NCI-H510A treated with DMSO at 0.1 percent for 48 hours (cell line): ENCODE measurements at regions not wholly inside any gene's neighbourhood (a gene's known extent, or its start where the extent isn't known, plus 50 kb on each side); places are given as distances from the start of the nearest gene placed in this dataset.
A peak's percentile ranks its signal among the peaks of the same experiment; 100 is the strongest.
"Not testable (repeated sequence)": the region's sequence is repeated elsewhere in the genome, so short reads cannot be mapped to it uniquely, and the experiment has no call there.

Experiments used
- DNase-seq: peaks from one replicate; lab custom pipeline; 2025; lab: John Stamatoyannopoulos, UW

DNA sequence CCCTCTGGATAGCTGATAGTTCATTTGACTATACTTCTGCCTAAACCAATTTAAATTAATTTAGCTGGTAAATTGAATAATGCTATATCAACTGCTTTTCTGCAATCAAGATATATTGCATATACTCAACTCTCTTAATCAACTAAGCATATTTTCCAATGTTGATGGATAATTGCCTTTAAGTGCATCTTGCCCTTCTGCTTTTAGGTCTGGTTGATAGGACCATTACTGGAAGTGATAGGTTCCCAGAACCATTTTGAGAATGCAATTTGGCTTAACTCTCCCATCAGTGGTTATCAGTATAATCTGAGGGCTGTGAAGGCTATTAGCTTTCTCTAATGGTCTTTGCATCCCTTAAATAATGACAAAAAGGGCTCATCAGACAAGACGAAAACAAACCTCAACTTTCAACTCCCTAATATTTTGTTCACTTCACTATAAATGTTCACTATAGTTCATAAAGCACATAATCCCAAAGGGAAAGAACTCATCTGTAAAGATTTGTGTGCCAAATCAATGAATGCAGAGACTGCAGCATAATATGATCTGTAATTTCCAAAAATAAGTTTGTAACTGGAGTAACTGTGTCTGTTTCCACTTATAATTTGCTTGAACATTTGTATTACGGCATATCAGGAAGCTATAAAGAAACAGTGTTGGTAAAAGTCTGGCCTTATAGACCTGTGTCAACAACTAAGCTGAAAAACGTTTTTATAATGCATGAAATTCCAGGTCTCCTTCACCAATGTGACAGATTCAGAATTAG is 273.6 kb downstream of the FBXO8 start:
- DNase-seq: no peak

GRCh38 chr4:174005422-174005821 is 278.0 kb downstream of the FBXO8 start:
- no peak for DNase-seq

DNA sequence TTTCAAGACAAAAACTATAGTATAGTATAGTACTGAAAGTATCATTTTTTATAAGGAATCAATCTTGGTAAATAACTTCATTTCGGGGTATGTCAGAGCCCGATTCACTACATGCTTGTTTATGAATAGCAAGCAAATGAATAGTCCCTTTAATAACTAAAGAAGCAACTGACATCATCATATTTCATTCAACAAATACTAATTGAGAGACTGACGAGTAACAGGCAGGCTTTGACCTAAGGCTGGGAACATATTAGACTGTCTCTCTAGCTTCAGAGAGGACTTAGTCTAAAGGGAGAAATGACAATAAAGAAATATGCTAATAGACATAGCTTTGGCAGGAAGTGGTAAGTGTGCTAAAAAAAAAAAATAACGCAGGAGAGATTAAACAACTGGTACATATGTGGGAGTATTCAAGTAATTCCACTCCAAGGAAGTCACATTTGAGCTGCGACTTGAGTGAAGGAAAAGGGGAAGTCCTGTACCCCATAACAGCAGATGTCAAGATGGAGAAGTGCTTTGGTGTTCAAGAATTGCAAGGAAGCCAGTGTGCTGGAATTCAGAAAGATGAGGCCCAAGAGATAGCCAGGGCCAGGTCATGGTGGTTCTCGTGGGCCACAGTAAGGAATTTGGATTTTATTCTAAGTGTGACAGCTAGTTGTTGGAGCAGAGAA is 284.9 kb downstream of the FBXO8 start:
- DNase-seq: no peak

DNA sequence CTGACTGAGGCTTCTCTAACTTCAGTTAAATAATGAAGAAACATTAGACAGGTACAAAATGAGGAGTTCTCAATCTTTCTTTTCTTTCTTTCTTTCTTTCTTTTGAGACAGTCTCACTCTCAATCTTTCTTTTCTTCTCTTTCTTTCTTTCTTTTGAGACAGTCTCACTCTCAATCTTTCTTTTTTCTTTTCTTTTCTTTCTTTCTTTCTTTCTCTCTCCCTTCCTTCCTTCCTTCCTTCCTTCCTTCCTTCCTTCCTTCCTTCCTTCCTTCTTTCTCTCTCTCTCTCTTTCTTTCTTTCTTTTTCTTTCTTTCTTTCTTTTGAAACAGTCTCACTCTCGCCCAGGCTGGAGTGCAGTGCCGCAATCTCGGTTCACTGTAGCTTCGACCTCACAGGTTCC is 287.7 kb downstream of the FBXO8 start:
- DNase-seq: not testable (repeated sequence)

GRCh38 chr4:173991814-173992213 is 291.7 kb downstream of the FBXO8 start:
- no peak for DNase-seq

GRCh38 chr4:173991316-173991715 is 292.2 kb downstream of the FBXO8 start:
- DNase-seq: no peak

DNA sequence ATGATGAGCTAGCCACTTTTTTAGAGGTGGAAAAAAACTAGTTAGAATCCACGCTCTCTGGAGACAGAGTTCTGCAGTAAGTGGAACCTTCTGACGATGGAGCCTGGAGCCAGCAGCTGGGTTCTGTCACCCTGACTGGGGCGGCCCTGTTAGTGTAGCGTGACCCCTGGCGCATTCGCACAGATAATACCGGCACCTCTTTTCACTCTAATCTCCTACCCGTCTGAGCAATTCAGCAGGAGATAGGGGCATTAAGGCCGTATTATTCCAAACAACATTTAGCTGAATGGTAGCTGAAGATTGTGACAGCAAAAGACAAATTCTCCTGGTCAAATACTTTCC is 292.6 kb downstream of the FBXO8 start:
- no peak for DNase-seq

GRCh38 chr4:173990126-173990868 is 293.2 kb downstream of the FBXO8 start:
- DNase-seq: peak; percentile 10

- not testable (repeated sequence) for DNase-seq
Observed at GRCh38 chr4:173963523-173963922, 319.9 kb downstream of the FBXO8 start.

- no peak for DNase-seq
Observed at GRCh38 chr4:173960398-173960797, 323.1 kb downstream of the FBXO8 start.

DNA sequence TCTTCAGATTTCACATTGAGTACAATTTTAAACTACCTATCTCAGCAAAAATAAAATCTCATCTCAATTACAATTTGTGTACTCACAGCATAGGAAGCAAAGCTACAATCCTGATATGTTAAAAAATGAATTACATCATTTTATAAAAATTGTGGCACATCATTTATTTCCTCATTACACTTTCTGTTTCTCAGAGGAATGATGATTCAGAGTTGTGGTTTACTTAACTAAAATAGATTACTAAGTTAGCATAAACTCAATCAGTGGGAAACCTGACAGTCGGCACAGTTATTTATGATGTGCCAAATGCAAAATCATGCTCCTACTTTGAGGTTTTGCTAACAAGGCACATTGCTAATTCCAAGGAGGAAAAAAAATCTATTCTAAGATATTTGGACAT is 325.0 kb downstream of the FBXO8 start:
- DNase-seq: no peak

GRCh38 chr4:173943547-173943946 is 339.9 kb downstream of the FBXO8 start:
- DNase-seq: no peak

DNA sequence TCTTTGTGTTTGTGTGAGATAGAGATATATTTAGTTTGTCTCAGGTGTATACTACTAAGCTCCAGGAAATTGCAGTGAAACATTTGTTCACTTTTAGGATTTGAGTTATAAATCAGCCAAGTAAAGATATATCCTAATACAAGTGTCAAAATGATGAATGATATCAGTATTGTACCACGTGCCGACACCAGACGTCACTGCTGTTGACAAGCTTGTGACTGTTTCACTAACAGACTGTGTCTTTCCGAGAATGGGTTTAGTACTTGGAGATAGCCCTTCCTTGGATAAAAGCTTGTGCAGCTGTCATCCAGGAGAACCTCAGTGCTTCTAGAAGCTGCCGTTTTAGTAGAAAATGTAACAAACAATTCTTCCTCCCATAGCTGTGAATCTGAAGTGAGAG is 343.3 kb downstream of the FBXO8 start:
- no peak for DNase-seq

DNA sequence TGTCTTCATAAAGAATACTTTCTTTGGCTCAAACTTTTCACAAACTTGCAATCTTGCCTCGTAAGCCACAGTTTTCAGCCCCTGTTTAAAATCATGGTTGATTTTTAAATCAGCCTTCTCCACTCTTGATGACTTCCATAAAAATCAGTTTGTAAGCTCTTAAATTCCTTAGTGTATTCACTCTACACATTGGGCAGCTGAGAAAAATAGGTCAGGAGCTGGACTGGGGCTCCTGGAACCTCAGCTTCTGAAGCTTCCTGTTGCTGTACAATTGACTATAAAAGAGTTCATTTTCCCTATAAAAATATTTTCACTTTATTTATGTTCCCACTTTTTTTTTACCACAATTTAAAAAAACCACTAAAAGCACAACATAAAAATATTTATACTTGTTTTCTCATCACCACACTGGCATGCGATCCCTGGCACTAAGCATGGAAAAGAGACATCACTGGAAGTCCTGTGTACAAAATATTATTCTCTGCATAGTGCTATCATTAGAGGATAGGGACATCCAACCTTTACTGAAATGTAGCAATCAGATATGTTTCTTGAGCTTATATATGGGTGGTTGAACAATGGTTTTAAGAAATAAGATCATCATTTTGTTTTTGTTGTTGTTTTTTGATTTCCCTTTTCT is 345.7 kb downstream of the FBXO8 start:
- no peak for DNase-seq

DNA sequence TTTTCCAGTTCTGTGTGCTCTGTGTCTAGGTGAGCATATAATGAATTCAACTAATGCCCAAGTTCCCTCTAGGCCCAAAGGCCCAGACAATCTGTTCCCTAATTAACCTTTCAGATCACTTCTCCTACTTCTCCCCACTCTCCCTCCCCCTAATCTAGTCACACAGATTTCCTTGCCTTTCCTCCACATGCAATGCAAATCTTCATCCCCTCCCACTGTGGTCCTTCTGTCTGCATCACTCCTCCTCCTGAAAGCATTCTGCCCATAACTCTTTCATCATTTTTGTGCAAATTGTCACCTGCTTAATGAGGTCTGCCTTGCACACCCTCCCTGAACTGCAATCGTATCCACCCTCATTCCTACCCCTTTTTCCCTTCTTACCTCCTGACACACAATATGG is 346.6 kb downstream of the FBXO8 start:
- no peak for DNase-seq

DNA sequence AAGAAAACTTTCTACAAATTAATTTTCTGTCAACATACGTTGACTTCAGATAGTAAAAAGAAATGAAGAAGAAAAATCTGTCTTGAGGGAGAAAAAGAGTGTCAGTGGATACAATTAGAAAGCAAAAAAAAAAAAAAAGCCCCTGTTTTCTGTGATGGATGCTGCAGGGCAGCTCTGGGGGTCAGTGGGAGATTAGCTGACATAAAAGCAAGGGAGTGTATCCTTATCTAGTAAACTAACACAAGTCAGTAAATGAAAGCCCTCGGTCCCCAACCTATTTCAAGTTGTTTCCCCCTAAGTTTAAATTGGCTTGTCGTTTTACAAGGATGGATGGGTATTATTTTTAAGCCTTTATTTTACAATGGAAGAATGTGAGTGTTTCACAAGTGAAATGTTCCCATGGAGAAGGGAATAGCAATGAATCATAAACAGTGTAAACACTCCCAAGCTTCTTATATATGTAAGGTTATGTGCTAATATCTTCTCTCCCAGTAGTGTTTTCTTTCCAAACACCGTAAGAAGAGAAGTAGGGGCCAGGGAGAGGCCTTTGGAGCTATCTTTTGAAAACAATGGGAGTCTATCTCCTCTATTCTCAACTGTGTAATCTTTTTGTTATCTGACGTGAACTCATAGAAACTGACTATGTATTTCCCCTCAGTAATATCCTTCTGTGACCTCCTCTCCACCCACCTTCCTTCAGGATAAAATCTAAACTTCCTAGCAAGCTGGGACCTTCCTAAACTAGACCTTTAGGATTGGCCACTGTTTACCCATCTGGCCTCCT is 347.7 kb downstream of the FBXO8 start:
- no peak for DNase-seq

- DNase-seq: no peak
Observed at GRCh38 chr4:173934933-173935620, 348.4 kb downstream of the FBXO8 start.

DNA sequence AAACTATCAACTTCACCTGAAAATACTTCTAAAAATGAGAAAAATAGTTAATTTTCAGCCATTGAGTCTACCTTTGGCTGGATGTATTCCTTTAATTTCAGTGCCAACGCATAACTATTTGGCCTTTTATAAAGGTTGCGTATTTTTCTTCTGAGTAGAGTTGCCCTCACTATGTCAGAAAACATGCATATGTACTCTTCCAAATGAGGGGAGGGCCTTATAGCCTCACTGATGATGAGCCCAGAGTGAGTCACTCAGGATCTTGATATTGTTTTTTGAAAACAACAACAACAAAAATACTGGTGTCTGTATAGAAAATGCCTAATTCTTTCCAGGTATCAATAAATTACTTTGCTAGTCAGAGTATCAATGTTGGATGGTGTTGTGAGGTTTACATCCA is 349.3 kb downstream of the FBXO8 start:
- no peak for DNase-seq

GRCh38 chr4:173932701-173933100 is 350.8 kb downstream of the FBXO8 start:
- DNase-seq: no peak

DNA sequence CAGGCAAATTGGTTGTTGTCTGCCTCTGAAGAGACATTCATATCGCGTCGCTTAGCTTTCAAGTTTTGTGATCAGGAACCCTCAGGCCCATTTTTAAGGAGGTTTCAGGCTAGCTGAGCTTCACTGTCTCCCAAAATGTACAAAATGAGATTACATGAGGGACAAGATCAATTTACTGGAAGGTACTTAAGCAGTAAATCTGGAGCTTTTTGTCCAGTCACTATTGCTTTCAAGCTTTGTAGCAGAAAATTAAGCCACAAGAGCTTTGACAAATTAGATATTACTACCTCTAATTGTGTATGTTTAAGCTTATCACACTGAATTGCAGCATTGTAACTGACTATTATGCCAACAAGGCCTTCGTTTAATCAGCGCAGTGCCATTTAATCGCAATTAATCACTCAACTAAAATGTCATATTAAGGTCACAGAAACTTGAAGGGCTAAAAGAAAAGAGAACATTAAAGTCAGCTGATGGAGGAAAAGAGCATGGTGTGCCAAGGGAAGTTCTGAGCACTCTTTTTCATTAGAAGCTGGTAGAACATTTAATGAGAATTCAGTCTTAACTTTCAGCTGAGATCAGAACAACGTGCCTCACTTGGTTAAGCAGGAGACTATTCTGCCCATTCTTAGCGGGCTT is 353.0 kb downstream of the FBXO8 start:
- DNase-seq: no peak

DNA sequence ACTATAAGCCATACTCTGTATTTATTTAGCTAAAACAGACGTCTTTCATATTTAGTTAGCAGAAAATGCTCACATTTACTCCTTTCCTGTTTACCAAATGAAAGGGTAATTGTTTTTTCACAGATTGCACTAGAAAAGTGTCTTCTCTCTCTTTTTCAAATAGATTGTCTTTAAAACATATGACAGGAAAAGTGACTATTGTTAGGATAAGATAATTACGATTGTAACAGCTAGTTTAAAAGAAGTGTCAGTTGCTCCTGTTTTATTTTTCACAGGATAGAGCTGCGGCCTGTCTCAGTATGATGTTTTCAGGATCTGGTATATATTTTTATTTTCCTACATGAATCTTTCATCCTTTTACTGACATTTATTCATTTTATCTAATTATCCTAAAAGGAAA is 353.5 kb downstream of the FBXO8 start:
- no peak for DNase-seq
